Tibial nerve (tissue), 4 donors: ENCODE measurements at regions not wholly inside any gene's neighbourhood (a gene's known extent, or its start where the extent isn't known, plus 50 kb on each side); places are given as distances from the start of the nearest gene placed in this dataset.
"Not testable (repeated sequence)": the region's sequence is repeated elsewhere in the genome, so short reads cannot be mapped to it uniquely, and the experiment has no call there.

Source experiments
- DNase-seq, 2 donors: peaks; one replicate each; pipeline ENCODE4 v3.0.0-alpha.2; 2019; ENCODE audit warnings: low spot score in 2 of 2
- H3K27ac ChIP-seq, 4 donors: fragments of 200-600 bp; sonication (generic) in 3 of 4; one replicate each; pipeline ENCODE4 v1.5.1; 2017 to 2019; ENCODE audit warnings: mild to moderate bottlenecking in 1 of 4
- H3K27me3 ChIP-seq, 2 donors: fragments of 200-600 bp; sonication (generic) in 1 of 2; one replicate each; pipeline versions ENCODE4 v1.5.1 to v1.6.0; 2017 to 2019
- H3K36me3 ChIP-seq, 3 donors: fragments of 200-600 bp; sonication (generic); one replicate each; pipeline ENCODE4 v1.5.1; 2018 to 2019
- H3K4me1 ChIP-seq, 4 donors: fragments of 200-600 bp; sonication (generic) in 3 of 4; one replicate each; pipeline ENCODE4 v1.5.1; 2017 to 2019
- H3K4me3 ChIP-seq, 4 donors: fragments of 200-600 bp; sonication (generic) in 3 of 4; one replicate each; pipeline ENCODE4 v1.5.1; 2017 to 2019; ENCODE audit warnings: mild to moderate bottlenecking in 1 of 4, moderate library complexity in 1 of 4
- H3K9me3 ChIP-seq, 4 donors: fragments of 200-600 bp; sonication (generic) in 3 of 4; one replicate each; pipeline ENCODE4 v1.5.1; 2017 to 2019
- EP300 ChIP-seq, 2 donors: sonication (generic); formaldehyde crosslinking; IDR thresholded peaks; one replicate each; pipeline ENCODE4 v1.6.1; 2017; ENCODE audit warnings: antibody characterized with exemption in 2 of 2, mild to moderate bottlenecking in 1 of 2
- POLR2A ChIP-seq, 2 donors: fragments of 450-650 bp; IDR thresholded peaks; one replicate each; pipeline ENCODE4 v1.6.1; 2017; ENCODE audit warnings: antibody characterized with exemption in 2 of 2, mild to moderate bottlenecking in 2 of 2, moderate library complexity in 2 of 2
- WGBS, 2 donors: methylation state at CpG; one replicate each; pipeline ENCODE4 v1.1.5; 2018; 5-methylcytosine and 5-hydroxymethylcytosine counted together
- TF ChIP-seq, protein P1 (sequence below), 5 experiments: fragments of 200-600 bp in 3 of 5; fragments of 450-650 bp in 2 of 5; sonication (generic) in 3 of 5; IDR thresholded peaks; one replicate each; pipeline ENCODE4 v1.5.1; 2016 to 2019; ENCODE audit warnings: antibody characterized with exemption in 5 of 5, mild to moderate bottlenecking in 3 of 5, moderate library complexity in 2 of 5

DNA sequence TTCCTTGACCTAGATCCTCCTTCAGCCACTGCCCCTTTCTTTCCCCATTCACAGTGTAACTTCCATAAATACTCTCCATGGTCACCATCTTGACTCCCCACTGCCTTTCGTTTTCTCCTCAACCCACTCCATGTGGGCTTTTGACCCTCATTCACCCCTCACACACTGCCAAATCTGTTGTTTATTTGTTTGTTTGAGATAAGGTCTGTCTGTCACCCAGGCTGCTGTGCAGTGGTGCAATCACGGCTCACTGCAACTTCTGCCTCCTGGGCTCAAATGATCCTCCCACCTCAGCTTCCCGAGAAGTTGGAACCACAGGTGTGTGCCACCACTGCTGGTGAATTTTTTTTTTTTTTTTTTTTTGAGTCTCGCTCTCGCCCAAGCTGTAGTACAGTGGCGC, 162.9 kb downstream of the FGF1 start:
- TF ChIP-seq POLR2A (IDR thresholded peaks at IDR 0.05) (no peak), EP300 (IDR thresholded peaks at IDR 0.05) (no peak)
- TF ChIP-seq, protein P1, sequence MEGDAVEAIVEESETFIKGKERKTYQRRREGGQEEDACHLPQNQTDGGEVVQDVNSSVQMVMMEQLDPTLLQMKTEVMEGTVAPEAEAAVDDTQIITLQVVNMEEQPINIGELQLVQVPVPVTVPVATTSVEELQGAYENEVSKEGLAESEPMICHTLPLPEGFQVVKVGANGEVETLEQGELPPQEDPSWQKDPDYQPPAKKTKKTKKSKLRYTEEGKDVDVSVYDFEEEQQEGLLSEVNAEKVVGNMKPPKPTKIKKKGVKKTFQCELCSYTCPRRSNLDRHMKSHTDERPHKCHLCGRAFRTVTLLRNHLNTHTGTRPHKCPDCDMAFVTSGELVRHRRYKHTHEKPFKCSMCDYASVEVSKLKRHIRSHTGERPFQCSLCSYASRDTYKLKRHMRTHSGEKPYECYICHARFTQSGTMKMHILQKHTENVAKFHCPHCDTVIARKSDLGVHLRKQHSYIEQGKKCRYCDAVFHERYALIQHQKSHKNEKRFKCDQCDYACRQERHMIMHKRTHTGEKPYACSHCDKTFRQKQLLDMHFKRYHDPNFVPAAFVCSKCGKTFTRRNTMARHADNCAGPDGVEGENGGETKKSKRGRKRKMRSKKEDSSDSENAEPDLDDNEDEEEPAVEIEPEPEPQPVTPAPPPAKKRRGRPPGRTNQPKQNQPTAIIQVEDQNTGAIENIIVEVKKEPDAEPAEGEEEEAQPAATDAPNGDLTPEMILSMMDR (IDR thresholded peaks at IDR 0.05): no peak
- Histone ChIP-seq H3K9me3 (no peaks in the 10 kb centered on the region), H3K36me3 (no peaks in the 10 kb centered on the region), H3K27ac (no peak overlapping the region), H3K4me3 (no peak overlapping the region), H3K27me3 (no peaks in the 10 kb centered on the region), H3K4me1 (no peaks in the 10 kb centered on the region)
- WGBS, 2 donors: 89 to 91% methylated on average over 6 of the region's 6 CpGs
- no peak for DNase-seq

DNA sequence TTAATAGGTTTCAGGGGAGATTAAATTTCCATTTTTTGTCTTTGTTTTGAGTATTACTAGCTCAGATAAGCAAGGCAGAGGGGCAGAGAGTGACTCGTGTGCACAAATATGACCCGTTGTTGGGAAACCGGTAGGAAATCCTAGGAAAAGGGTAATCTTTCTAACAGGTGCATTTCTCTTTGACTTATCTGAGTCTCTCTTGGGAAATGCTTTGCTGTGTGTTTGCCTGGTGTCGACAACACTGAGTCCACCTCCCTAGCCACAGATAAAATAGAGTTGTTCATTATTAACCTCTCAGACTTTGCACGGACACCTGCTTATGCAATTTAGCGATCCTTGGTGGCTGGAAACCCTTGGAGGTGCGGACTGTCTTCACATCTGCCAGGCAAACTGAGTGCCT, 164.2 kb downstream of the FGF1 start:
- peaks cover 0 to 8% (median 0%) of the 10 kb centered on the region in 4 donors for H3K9me3 ChIP-seq
- H3K4me1 ChIP-seq: no peaks in the 10 kb centered on the region
- DNase-seq: no peak
- 75 to 84% methylated on average over 7 of the region's 7 CpGs for WGBS, 2 donors
- no peaks in the 10 kb centered on the region for H3K36me3 ChIP-seq
- TF ChIP-seq, protein P1 (IDR thresholded peaks at IDR 0.05): no peak
- TF ChIP-seq EP300 (IDR thresholded peaks at IDR 0.05) (no peak), POLR2A (IDR thresholded peaks at IDR 0.05) (no peak)
- H3K27me3 ChIP-seq: no peaks in the 10 kb centered on the region
- H3K4me3 ChIP-seq: no peak overlapping the region
- no peak overlapping the region for H3K27ac ChIP-seq

DNA sequence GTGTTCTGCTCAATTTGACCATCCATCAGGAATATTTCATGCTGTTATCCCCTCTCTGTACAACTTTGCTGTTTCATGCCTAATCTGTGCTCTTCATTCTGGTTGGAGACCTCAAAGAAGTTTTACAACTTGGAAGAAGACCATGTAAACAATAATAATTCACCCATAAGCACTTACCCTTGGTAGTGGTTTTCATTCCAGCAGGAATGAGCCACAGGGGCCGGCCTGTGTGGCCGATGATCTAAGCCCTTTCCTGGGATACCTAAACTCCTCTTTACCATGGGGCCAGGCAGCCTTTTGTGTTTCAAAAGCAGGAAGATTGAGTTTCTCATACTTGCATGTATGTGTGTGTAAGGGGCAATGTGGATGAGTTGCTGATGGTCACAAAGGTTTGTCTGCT, 165.0 kb downstream of the FGF1 start:
- H3K36me3 ChIP-seq: no peaks in the 10 kb centered on the region
- DNase-seq: no peak
- H3K27me3 ChIP-seq: no peaks in the 10 kb centered on the region
- H3K4me3 ChIP-seq: no peak overlapping the region
- no peaks in the 10 kb centered on the region for H3K4me1 ChIP-seq
- H3K9me3 ChIP-seq: peaks cover 0 to 16% (median 0%) of the 10 kb centered on the region in 4 donors
- no peak for TF ChIP-seq EP300 (IDR thresholded peaks at IDR 0.05)
- TF ChIP-seq, protein P1 (IDR thresholded peaks at IDR 0.05): no peak
- no peak for TF ChIP-seq POLR2A (IDR thresholded peaks at IDR 0.05)
- 68 to 80% methylated on average over 2 of the region's 2 CpGs for WGBS, 2 donors
- H3K27ac ChIP-seq: no peak overlapping the region

- H3K4me1 ChIP-seq, H3K36me3 ChIP-seq, DNase-seq, H3K4me3 ChIP-seq, H3K27ac ChIP-seq, H3K27me3 ChIP-seq: not testable (repeated sequence)
- 92 to 95% methylated on average over 1 of the region's 1 CpG for WGBS, 2 donors
- H3K9me3 ChIP-seq: peaks cover 0 to 16% (median 0%) of the 10 kb centered on the region in 4 donors
Measured at GRCh38 chr5:142519913-142520312, 166.0 kb downstream of the FGF1 start.

DNA sequence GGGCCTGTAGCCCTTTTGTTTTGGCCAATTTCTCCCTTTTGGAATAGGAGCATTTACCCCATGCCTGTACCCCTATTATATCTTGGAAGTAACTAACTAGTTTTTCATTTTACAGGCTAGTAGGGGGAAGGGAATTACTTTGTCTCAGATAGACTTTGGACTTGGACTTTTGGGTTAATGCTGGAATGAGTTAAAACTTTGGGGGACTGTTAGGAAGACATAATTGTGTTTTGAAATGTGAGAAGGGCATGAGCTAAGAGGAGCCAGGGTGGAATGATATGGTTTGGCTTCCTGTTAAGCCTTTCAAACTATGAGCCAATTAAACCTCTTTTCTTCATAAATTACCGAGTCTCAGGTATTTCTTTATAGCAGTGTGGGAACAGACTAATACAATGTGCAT, 168.1 kb downstream of the FGF1 start:
- Histone ChIP-seq H3K9me3 (peaks cover 0 to 16% (median 0%) of the 10 kb centered on the region in 4 donors), H3K27me3 (no peaks in the 10 kb centered on the region), H3K4me1 (peaks cover 0 to 1% (median 0%) of the 10 kb centered on the region in 4 donors), H3K27ac (no peak overlapping the region), H3K36me3 (no peaks in the 10 kb centered on the region), H3K4me3 (no peak overlapping the region)
- 57 to 73% methylated on average over 1 of the region's 1 CpG for WGBS, 2 donors
- TF ChIP-seq EP300 (IDR thresholded peaks at IDR 0.05): no peak
- no peak for TF ChIP-seq POLR2A (IDR thresholded peaks at IDR 0.05)
- TF ChIP-seq, protein P1 (IDR thresholded peaks at IDR 0.05): no peak
- DNase-seq: no peak

GRCh38 chr5:142516732-142517131, 169.2 kb downstream of the FGF1 start:
- H3K27me3 ChIP-seq: no peaks in the 10 kb centered on the region
- peaks cover 0 to 16% (median 0%) of the 10 kb centered on the region in 4 donors for H3K9me3 ChIP-seq
- TF ChIP-seq EP300 (IDR thresholded peaks at IDR 0.05) (no peak), POLR2A (IDR thresholded peaks at IDR 0.05) (no peak)
- TF ChIP-seq, protein P1 (IDR thresholded peaks at IDR 0.05): no peak
- H3K36me3 ChIP-seq: no peaks in the 10 kb centered on the region
- no peak for DNase-seq
- peaks cover 0 to 13% (median 6%) of the 10 kb centered on the region in 4 donors for H3K4me1 ChIP-seq
- 94 to 95% methylated on average over 3 of the region's 3 CpGs for WGBS, 2 donors
- H3K4me3 ChIP-seq: no peak overlapping the region
- no peak overlapping the region for H3K27ac ChIP-seq
